Brain microvascular endothelial cell (primary cell): ENCODE measurements at regions not wholly inside any gene's neighbourhood (a gene's known extent, or its start where the extent isn't known, plus 50 kb on each side); places are given as distances from the start of the nearest gene placed in this dataset.

Source experiments
- DNase-seq: peaks from one replicate; pipeline ENCODE4 v3.0.0-alpha.2; 2020
- H3K27ac ChIP-seq: fragments of 250-450 bp; sonication (Bioruptor Pico); 2 replicates; pipeline ENCODE4 v1.5.1; 2020; ENCODE audit warnings: mild to moderate bottlenecking, moderate library complexity
- H3K27me3 ChIP-seq: fragments of 250-450 bp; sonication (Bioruptor Pico); replicated peaks from 2 replicates; pipeline ENCODE4 v1.5.1; 2020; ENCODE audit warnings: mild to moderate bottlenecking
- H3K36me3 ChIP-seq: fragments of 250-450 bp; sonication (Bioruptor Pico); replicated peaks from 2 replicates; pipeline ENCODE4 v1.5.1; 2020; ENCODE audit warnings: mild to moderate bottlenecking
- H3K4me3 ChIP-seq: 2 replicates; pipeline ENCODE4 v1.5.1; 2011; ENCODE audit warnings: low read depth, mild to moderate bottlenecking, control low read depth, low read length, moderate library complexity
- CTCF ChIP-seq: IDR thresholded peaks from 2 replicates; pipeline ENCODE4 v1.5.1; 2011; ENCODE audit warnings: low read depth, mild to moderate bottlenecking, moderate library complexity, low read length, control low read depth, inconsistent platforms; ENCODE audit errors: missing control alignments
- in situ Hi-C: cut with HindIII; loops from 2 replicates; pipeline ENCODE4 v1.10.0; 2017; ENCODE audit warnings: low sequenced_read_pairs, low pct_ligation_motif_present

GRCh38 chr17:71937914-71938313, 182.9 kb upstream of the SOX9 start:
- H3K27ac ChIP-seq = no peak overlapping the region
- H3K4me3 ChIP-seq = no peak overlapping the region
- in situ Hi-C loops = no loop called here
- no peaks in the 10 kb centered on the region for H3K27me3 ChIP-seq
- no peak for DNase-seq
- TF ChIP-seq CTCF = no peak
- no peaks in the 10 kb centered on the region for H3K36me3 ChIP-seq

- DNase-seq = no peak
- TF ChIP-seq CTCF = no peak
- Histone ChIP-seq H3K4me3 (no peak overlapping the region), H3K27me3 (no peaks in the 10 kb centered on the region), H3K36me3 (no peaks in the 10 kb centered on the region), H3K27ac (no peak overlapping the region)
- in situ Hi-C loops = no loop called here
Measured at GRCh38 chr17:71938340-71939010, 182.3 kb upstream of the SOX9 start.

GRCh38 chr17:71941920-71942319, 178.9 kb upstream of the SOX9 start:
- no peak for TF ChIP-seq CTCF
- no peak overlapping the region for H3K4me3 ChIP-seq
- no peak overlapping the region for H3K27ac ChIP-seq
- no peak for DNase-seq
- no peaks in the 10 kb centered on the region for H3K27me3 ChIP-seq
- in situ Hi-C loops = no loop called here
- H3K36me3 ChIP-seq = no peaks in the 10 kb centered on the region

- TF ChIP-seq CTCF = no peak
- Histone ChIP-seq H3K4me3 (no peak overlapping the region), H3K36me3 (no peaks in the 10 kb centered on the region), H3K27me3 (no peaks in the 10 kb centered on the region), H3K27ac (no peak overlapping the region)
- no peak for DNase-seq
- in situ Hi-C loops = no loop called here
Measured at GRCh38 chr17:71942626-71943025, 178.2 kb upstream of the SOX9 start.

GRCh38 chr17:71948703-71949422, 172.0 kb upstream of the SOX9 start:
- DNase-seq = no peak
- TF ChIP-seq CTCF = no peak
- H3K4me3 ChIP-seq = no peak overlapping the region
- in situ Hi-C loops = no loop called here
- no peaks in the 10 kb centered on the region for H3K27me3 ChIP-seq
- H3K36me3 ChIP-seq = no peaks in the 10 kb centered on the region
- H3K27ac ChIP-seq = no peak overlapping the region
